Occipital lobe (tissue), 1 donor: ENCODE measurements at regions not wholly inside any gene's neighbourhood (a gene's known extent, or its start where the extent isn't known, plus 50 kb on each side); places are given as distances from the start of the nearest gene placed in this dataset.
"Not testable (repeated sequence)": the region's sequence is repeated elsewhere in the genome, so short reads cannot be mapped to it uniquely, and the experiment has no call there.

Experiments
- DNase-seq: peaks from one replicate; lab custom pipeline; 2025; lab: John Stamatoyannopoulos, UW

DNA sequence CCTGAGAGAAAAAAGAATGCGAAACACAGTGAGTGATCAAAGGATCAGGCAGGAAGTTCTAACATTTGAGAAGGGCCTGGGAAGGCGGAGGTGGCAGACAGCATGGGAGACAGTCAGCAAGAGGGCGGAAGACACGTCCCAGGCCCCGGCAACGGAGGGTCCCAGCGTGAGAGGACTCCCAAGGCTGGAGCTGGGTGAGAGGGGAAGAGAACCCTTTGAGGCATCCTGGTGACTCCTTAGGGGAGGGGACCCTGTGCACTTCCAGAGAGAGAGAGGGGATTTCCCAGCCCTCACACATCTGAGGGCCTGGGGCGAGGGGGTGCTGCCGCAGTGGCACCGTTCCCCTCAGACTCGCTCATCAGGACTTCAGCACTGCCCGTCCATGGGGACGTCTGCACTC lies 133.4 kb downstream of the RTP5 start:
- DNase-seq = no peak

DNA sequence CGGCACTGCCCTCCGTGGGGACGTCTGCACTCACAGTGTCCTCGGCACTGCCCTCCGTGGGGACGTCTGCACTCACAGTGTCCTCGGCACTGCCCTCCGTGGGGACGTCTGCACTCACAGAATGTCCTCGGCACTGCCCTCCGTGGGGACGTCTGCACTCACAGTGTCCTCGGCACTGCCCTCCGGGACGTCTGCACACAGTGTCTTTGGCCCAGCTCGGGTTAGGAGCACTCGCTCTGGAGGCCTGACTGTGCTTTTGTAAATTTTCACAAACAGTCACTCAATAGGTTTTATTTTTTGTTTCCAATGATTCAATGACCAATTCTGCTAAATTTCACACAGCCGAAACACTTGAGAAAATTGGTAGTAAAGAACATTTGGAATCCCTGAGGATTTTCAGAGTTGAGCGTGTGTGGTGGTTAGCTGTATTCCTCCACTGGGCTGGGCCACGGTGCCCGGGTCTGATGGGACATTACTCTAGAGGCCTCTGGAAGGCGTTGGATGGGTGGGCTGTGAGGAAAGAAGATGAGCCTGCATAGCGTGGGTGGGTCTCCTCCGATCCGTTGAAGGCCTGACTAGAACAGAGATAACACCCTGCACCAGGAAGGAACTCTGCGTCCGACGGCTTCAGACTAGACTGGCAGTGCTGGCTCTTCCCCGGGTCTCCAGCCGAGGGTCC lies 134.8 kb downstream of the RTP5 start:
- no peak for DNase-seq

DNA sequence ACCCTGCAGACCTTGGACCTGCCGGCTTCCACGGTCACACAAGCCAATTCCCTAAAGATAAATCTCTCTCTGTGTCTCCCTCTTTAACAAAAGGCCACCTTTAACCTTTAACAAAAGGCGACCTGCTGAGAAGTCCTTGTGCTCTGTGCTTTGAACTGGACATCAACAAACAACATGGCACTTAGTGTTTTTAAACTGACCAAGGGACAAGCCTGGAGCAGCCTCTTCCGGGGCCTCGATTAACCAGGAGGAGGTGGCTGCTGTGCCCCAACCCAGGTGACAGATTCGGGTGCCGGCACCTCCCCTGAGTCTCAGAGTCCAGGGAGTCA lies 135.3 kb downstream of the RTP5 start:
- no peak for DNase-seq

DNA sequence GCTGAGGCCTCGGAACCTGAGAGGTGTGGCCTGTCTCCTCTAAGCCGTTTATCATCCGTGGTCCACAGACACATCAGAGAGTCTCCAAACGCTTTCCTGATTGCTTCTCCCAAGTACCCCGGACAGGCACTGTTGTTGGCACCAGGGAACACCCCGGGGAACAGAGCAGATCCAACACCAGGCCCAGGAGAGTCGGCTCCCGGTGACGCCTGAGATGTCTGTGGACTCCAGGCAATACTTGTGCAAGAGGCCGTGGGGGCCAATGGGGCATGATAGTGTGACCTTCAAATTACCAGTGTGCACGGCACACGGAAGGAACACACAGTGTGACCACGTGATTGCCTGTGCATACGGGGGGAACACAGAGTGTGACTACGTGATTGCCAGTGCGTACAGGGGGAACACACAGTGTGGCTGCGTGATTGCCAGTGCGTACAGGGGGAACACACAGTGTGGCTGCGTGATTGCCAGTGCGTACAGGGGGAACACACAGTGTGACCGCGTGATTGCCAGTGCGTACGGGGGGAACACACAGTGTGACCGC lies 136.6 kb downstream of the RTP5 start:
- not testable (repeated sequence) for DNase-seq

DNA sequence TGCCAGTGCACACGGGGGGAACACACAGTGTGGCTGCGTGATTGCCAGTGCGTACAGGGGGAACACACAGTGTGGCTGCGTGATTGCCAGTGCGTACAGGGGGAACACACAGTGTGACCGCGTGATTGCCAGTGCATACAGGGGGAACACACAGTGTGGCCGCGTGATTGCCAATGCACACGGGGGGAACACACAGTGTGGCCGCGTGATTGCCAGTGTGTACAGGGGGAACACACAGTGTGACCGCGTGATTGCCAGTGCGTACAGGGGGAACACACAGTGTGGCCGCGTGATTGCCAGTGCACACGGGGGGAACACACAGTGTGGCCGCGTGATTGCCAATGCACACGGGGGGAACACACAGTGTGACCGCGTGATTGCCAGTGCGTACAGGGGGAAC lies 139.4 kb downstream of the RTP5 start:
- not testable (repeated sequence) for DNase-seq

DNA sequence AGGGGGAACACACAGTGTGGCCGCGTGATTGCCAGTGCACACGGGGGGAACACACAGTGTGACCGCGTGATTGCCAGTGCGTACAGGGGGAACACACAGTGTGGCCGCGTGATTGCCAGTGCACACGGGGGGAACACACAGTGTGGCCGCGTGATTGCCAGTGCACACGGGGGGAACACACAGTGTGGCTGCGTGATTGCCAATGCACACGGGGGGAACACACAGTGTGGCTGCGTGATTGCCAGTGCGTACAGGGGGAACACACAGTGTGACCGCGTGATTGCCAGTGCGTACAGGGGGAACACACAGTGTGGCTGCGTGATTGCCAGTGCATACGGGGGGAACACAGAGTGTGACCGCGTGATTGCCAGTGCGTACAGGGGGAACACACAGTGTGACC lies 140.3 kb downstream of the RTP5 start:
- not testable (repeated sequence) for DNase-seq

DNA sequence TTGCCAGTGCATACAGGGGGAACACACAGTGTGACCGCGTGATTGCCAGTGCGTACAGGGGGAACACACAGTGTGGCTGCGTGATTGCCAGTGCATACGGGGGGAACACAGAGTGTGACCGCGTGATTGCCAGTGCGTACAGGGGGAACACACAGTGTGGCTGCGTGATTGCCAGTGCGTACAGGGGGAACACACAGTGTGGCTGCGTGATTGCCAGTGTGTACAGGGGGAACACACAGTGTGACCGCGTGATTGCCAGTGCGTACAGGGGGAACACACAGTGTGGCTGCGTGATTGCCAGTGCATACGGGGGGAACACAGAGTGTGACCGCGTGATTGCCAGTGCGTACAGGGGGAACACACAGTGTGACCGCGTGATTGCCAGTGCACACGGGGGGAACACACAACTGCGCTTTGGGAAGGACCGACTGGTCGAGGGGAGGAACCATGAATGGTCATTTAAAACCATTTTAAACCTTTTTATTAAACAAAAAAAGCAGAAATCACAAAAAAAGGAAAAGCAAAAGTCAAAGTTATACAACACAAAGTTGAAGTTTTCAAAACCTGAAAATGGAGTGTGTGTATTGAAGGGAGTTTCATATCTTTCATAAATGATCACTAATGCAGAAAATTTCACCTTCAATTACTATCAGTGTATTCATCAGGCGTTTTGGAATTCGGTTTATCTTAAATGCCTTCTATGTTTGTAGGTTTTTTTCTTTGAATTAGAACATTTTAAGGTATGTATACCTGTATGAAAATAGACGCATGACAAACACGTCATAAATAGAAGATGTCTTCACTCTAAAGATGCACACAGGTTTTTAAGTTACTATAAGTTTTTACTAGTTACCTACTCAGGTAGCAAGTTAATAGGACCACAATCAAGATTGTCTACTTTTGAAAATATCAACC lies 141.0 kb downstream of the RTP5 start:
- DNase-seq = not testable (repeated sequence)

DNA sequence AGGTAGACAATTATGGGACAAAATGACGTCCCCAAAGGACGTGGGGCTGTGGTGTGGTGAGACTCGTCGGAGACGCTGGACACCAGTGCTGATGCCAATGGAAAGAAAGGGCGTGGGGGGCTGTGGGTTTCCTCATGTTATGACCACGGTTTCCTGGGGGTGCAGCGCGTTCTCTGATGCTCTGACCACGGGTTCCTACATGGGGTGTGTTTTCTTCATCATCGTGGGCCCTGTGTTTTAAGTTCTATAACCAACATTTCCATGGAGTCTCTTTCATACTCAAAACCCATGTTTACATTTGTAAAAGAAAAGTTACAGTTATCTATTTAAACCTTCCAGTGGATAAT lies 141.6 kb downstream of the RTP5 start:
- no peak for DNase-seq

DNA sequence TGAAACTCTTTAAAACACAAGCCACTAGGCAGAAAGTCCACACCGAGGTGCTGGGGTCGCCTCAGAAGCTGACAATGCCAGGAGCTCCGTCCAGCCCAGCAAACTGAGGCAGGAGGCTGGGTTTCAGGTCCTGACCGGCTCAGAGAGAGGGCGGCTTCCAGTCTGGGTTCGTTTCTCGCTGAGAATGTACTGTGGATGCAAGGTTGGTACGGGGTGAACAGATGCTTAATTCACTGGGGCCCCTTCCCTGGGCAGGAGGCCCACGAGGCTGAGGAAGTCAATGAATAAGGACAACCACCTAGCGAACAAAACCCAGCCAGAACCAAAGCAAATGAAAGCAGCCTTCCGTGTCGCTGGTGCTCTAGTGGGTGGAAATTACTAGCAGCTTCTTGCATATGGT lies 142.0 kb downstream of the RTP5 start:
- no peak for DNase-seq

DNA sequence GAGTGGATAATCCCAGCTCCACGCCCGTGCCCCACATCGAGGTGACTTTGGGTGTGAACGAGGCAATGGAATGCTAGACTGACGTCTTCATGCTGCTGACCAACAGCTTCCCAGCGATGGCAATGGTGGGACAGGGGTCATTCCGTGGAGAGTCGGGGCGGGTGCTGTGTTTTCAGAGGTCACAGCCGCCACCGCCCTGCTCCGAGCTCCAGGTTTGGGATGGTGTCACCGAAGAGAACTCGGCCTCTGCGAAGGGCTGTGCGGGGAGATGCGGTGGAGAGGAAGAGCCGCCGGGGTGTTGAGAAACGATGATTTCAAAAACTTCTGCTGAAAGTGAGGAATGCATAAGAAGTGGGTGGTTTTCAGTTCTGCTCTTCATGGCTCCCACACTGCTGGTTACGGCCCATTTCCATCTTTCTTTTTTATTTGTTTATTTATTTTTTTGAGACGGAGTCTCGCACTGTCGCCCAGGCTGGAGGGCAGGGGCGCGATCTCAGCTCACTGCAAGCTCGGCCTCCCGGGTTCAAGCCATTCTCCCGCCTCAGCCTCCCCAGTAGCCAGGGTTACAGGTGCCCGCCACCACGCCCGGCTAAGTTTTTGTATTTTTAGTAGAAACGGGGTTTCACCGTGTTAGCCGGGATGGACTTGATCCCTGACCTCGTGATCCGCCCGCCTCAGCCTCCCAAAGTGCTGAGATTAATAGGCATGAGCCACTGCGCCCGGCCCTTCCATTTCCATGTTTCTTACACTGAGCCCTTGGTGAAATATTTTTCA lies 142.6 kb downstream of the RTP5 start:
- no peak for DNase-seq

DNA sequence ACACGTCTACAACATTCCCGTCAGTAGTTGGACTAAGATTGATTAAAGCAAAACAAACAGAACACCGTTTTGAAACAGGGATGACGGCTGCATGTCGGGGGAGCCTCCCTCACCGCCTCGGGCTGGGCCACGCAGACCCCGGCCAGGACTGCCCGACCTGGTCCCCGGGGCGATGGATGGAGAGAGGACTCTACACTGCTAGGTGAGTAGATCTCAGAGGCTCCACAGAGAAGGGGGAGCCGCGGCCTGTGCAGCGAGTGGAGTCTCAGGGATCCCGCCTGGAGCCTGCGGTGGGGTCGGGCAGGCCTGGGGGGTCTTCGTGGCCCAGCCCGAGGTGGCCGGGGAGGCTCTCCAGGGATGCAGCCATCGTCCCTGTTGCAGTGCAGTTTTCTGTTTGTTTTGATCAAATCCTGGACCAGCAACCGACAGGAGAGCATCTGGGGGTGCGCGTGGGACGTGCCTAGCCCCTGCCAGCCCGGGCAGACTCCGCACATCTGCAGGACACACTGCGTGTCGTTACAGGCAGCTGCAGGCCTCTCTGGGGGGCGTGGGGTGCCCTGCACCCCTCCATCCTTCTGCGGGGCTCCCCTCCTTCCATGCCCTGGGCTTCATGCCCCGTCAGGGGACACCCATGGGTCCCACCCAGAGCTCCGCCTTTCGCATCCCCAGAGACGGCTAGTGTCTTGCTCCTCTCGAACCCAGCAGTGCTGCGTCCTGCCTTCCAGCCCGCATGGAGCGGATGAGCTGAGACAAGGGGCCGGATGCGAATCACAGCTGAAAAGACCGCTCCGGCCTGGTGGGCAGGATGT lies 143.6 kb downstream of the RTP5 start:
- DNase-seq = no peak

DNA sequence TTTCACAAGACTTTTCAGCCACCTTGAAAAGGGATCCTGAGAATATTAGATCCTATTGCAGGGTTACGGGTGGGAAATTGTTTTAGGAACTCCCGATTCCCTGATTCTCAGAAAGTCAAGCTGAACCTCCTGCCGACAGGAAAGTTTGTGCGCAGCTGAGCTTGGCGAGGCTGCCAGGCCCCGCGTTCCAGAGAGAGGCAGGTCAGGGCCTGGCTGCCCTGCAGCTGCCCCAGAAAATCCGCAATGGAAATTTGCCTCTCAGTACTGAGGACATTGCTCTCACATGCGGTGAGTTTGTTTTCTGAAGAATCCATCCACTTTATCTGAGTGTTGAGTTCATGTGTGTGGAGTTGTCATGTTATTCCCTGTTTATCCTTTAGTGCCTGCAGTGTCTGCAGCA lies 144.2 kb downstream of the RTP5 start:
- DNase-seq = no peak

DNA sequence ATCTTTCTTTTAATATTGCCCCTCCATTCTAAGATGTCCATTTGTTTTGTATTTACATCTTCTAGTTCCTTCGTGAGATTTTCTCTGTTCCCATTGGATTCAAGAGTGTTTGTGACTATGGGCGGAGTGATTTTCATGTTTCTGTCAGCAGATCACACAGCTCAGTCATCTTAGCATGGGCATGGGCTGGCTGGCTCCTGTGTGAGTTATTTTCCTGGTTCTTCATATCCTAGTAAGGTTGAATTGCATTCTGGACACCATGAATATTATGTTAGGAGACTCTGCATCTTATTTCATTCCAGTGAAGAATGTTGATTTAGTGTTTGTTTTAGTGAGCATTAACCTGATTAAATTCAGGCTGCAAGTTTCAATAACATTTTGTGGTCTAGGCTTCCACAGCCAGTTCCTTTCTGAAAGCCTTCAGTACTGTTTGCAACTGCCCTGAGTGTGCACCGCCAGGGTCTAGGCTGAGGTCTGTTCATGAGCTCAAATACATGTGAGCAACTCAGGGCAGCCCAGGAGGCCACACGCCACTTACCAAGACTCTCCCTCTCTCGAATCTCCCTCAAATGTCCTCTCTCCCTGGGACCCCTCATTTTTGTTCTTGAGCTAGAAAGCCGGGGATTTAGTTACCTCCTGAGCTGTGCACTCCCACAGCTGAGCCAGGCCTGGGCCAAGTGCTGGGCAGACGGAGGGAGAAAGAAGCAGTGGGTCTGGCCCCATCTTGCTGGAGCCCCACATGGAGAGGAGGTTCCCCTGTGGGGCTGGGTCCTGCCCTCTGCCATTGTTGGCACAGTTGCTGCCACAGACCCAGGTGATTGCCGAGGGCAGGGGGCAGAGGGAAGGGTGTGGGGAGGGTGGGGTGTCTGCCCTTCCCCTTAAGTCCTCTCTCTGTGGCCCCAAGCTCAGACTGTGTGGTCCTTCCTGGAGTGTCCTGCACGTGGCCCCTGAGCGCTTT lies 145.9 kb downstream of the RTP5 start:
- DNase-seq = no peak

DNA sequence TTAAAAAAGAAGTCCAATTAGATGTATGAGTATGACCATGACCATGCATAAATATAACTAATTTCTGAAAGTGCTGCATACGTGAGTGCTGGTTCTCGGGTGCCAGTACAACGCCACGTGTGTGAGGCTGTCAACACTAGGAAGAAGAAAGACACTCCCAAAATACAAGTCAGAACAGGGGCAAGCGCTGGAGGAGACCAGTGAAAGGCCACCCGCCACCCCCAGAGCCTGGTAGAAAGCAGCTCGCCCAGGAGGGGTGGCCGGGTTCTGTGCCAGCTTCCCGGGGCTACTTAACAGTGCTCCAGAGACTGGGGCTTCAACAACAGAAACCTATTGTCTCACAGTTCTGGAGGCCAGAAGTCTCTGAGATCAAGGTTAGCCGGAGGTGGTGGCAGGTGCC lies 147.6 kb downstream of the RTP5 start:
- no peak for DNase-seq

DNA sequence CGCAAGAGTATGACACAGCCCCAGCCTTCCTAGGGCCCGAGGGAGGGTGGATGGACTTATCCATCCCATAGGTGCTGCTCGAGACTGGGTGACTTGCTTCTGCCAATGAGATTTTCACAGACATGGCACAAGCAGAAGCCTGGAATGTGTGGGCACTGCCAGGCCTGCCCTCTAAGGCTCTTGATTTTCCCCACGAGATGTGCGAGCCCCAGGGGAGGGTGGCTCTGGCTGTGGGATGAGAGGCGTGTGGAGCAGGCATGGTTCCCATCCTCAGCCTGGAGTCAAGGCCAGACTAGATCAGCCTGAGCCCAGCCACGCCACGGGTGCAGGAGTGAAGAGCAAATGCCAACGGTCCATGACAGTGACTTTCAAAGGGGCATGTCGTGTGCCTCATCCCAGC lies 148.9 kb downstream of the RTP5 start:
- not testable (repeated sequence) for DNase-seq

DNA sequence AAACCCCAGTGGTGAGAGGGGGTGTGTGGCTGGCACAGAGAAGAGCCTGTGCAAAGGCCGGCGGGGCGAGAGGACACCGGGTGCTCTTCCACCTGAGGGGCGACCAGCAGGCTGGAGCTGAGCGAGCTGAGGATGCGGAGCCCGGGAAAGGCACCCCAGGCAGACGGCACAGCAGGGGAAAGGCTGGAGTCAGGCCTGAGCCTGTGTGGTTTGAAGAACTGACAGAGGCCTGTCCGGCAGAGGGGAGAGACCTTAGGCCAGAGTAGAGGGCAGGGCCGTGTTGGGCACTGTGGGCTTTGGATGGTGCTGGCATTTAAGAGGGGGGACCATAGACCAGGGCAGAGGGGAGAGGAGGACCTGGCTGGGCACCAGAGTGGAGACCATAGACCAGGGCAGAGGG lies 149.8 kb downstream of the RTP5 start:
- DNase-seq = no peak

DNA sequence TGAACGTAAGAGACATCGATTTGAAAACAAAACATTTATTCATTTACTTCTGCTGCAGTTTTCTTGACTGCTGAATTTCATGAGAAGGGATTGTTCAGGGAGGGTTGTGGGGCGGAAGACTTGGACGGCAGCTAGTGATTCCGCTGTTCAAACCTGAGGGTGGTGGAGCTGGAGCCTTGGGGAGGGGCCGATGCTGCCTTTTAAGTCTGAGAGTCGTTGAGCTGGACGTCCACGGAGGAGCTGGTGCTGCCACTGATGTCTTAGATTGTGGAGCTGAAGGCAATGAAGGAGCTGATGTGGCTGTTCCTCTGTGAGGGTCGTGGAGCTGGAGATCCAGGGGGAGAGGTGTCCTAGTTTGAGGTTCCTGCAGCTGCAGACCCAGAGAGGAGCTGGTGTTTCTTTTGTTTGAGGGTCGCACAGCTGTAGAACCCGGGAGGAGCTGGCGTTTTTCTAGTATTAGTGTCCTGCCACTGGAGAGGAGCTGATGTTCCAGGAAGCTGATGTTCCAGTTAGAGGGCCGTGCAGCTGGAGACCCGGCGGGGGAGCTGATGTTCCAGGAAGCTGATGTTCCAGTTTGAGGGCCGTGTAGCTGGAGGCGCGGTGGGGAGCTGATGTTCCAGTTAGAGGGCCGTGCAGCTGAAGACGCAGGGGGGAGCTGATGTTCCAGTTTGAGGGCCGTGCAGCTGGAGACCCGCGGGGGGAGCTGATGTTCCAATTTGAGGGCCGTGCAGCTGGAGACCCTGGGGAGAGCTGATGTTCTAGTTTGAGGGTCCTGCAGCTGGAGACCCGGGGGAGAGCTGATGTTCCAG lies 150.9 kb downstream of the RTP5 start:
- DNase-seq = peak; percentile 12

DNA sequence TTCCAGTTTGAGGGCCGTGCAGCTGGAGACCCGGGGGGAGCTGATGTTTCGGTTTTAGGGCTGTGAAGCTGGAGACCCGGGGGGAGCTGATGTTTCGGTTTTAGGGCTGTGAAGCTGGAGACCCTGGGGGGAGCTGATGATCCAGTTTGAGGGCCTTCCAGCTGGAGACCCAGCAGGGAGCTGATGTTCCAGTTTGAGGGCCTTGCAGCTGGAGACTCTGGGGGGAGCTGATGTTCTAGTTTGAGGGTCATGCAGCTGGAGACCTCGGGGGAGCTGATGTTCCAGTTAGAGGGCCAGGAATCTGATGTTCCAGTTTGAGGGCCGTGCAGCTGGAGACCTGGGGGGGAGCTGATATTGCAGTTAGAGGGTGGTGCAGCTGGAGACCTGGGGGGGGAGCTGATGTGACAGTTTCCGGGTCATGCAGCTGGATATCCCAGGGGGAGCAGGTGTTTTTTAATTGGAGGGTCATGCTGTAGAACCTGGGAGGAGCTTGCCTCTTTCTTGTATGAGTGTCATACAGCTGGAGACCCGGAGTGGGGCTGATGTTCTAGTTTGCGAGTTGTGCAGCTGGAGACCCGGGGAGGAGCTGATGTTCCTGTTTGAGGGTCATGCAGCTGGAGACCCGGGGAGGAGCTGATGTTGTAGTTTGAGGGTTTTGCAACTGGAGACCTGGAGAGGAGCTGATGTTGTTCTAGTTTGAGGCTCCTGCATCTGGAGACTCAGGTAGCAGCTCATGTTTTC lies 153.2 kb downstream of the RTP5 start:
- DNase-seq = no peak
